Activated CD8-positive, alpha-beta memory T cell treated with anti-CD3 and anti-CD28 coated beads, Interleukin-2, amount 50 U/mL, for 48 hours (primary cell): ENCODE measurements at regions not wholly inside any gene's neighbourhood (a gene's known extent, or its start where the extent isn't known, plus 50 kb on each side); places are given as distances from the start of the nearest gene placed in this dataset.
A peak's percentile ranks its signal among the peaks of the same experiment; 100 is the strongest.

ENCODE experiments used
- DNase-seq: peaks from one replicate; pipeline ENCODE4 v3.0.0-alpha.2; 2020

GRCh38 chr5:65068410-65068809, 299.7 kb downstream of the CWC27 start:
- DNase-seq, result no peak

DNA sequence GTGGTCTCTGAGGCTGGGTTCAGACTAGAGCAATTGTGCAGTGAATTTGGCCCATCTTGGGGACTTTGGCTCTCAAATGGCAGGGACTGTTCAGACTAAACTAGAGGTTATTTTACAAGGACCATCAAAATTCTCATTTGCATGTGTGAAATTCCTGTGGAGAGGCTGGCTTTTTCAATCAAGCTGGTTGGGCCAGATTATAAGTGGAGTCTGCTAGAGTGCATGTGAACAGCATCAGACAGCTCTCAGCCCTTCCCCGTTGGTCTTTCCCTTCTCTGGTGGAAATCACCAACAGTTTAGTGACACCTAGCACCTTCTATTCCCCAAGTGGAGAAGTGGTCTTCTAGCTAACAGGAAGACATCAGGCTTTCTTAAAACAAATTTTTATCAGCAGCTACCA, 301.3 kb downstream of the CWC27 start:
- DNase-seq, result no peak

DNA sequence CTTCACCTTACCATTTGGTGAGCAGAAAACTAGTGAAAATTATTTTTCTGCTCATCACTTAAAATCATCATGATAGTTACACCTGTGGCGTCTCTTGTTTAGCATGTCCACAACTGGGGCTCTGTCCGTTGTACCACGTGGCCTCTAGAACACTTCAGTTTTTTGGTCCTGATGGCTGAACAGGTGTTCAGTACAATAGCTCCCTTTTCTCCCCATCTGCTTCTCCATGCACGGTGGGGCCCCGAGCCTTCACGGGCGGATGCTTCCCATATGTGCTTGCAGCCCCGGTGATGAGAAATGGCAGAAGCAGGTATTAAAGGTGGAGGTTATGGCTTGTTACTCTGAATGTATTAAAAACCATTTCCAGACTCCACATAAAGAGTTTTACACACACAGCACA, 304.1 kb downstream of the CWC27 start:
- no peak for DNase-seq

DNA sequence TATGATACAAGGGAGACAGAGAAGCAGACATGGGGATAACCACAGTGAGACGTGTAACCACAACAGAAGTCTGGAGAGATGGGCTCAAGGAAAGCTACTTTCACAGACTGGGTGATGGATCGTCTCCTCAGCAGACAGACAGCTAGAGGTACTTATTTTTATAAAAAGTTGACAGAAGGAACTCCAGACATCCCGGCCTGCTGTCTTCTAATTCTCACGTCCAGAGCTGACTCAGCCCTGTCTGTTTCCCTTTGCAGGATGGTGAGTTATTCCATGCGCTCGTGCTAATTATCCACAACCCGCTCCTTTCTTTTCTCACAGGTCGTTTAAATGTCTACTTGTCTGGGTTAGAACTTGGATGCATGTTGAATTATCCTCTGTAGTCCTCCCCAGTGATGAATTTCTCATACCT, 304.5 kb downstream of the CWC27 start:
- no peak for DNase-seq

DNA sequence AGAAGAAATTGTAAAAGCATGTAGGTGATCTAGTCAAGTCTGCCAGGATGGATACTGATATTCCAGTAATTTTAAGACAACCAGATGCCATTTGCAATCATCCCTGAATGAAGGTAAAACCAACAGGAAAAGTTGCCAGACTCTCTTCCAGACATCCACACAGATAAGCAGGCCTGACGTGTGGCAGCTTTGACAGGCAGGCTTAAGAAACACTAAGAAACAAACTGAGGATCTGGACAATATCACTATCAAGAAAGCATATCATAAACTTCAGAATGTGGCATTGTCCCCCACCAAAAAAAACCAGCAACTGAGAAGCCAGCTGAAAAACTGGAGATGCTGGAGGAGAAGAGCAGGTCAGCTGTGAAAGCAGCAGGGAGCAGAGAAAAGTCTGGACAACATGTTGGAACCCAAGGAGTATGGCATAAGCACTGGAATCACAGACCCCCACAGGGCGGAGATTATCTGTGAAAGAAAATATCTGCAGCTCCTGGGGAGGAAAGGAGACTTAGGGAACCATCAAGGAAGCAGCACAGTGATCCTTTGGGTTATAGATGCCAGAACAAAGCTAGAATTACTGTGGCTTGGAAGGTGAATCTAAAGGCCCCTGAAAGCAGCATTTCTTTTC, 307.0 kb downstream of the CWC27 start:
- DNase-seq, result no peak

GRCh38 chr5:65076251-65076869, 307.6 kb downstream of the CWC27 start:
- DNase-seq, result peak; percentile 54

DNA sequence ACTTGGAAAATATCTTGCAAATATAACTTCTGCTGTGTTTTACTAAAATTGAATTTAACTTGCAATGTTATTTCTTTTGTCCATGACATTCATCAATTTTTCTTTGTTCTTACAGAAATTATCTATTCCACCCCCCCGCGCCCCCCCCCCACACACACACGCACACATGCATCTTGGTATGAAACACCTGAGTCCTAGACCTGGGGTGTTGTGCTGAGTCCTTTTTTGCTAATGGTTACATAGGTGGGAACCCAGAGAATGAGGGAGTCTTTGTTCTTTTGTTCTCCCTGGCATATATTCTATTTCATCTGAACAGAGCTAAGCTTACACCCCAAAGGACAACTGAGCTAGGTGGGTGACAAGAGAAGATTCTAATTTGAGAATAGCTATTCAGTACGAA, 308.9 kb downstream of the CWC27 start:
- DNase-seq, result no peak

- DNase-seq, result no peak
Observed at GRCh38 chr5:65078331-65078730, 309.6 kb downstream of the CWC27 start.

GRCh38 chr5:65081071-65081470, 312.3 kb downstream of the CWC27 start:
- DNase-seq, result no peak

GRCh38 chr5:65084795-65085515, 316.2 kb downstream of the CWC27 start:
- DNase-seq, result no peak

GRCh38 chr5:65085516-65085850, 316.8 kb downstream of the CWC27 start:
- no peak for DNase-seq

DNA sequence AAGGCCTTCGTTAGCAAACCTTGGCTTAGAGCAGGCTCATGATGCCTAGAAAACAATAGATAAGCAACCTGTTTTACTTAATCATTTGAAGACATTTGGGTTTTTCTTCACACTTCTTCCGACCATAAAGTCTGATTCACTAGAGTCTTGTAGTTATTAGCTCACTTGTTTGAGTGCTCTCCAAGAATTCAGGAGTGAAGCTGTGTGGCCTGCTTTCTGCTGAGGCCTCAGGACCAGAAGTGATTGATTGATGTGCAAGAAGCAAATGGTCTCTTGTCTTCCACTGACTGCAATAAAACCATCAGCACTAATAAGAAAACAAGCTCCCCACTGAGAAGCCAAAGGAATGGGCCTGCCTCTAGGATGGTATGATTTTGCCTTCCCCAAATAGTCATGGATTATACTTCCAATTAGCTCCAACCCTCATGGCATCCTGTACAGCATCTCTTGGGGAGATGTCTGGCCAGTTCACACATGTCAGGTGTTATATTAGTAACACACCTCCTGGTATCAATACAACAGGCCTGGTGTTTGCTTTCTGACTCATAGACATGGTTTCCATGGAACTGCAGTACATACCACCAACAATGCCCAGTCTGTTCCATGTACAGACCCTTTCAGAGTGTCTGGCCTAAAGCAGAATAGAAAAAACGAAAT, 317.6 kb downstream of the CWC27 start:
- no peak for DNase-seq

- DNase-seq, result no peak
Observed at GRCh38 chr5:65087154-65087553, 318.4 kb downstream of the CWC27 start.

GRCh38 chr5:65094279-65094678, 325.5 kb downstream of the CWC27 start:
- DNase-seq, result no peak

- no peak for DNase-seq
Observed at GRCh38 chr5:65098393-65098792, 329.7 kb downstream of the CWC27 start.
